GM19438 (cell line): ENCODE measurements at regions not wholly inside any gene's neighbourhood (a gene's known extent, or its start where the extent isn't known, plus 50 kb on each side); places are given as distances from the start of the nearest gene placed in this dataset.

Source experiments
- ATAC-seq: cut with Tn5 transposase; IDR thresholded peaks from one replicate; pipeline ENCODE4 v1.9.1; 2021; ENCODE audit warnings: low read depth; ENCODE audit not compliant: unreplicated experiment

GRCh38 chr20:20939006-20939405, 167.2 kb downstream of the LINC00237 start:
- ATAC-seq: no peak

GRCh38 chr20:20938599-20938998, 167.6 kb downstream of the LINC00237 start:
- ATAC-seq: no peak

- ATAC-seq: no peak
These were observed 168.0 kb downstream of the LINC00237 start for GRCh38 chr20:20938131-20938530.

GRCh38 chr20:20933142-20933958, 172.8 kb downstream of the LINC00237 start:
- ATAC-seq: no peak

GRCh38 chr20:20932156-20932555, 174.0 kb downstream of the LINC00237 start:
- ATAC-seq: no peak

- ATAC-seq: no peak
These were observed 174.5 kb downstream of the LINC00237 start for GRCh38 chr20:20931632-20932031.

- ATAC-seq: no peak
These were observed 175.1 kb downstream of the LINC00237 start for GRCh38 chr20:20931024-20931423.

GRCh38 chr20:20930500-20930899, 175.7 kb downstream of the LINC00237 start:
- no peak for ATAC-seq

- no peak for ATAC-seq
These were observed 176.8 kb downstream of the LINC00237 start for GRCh38 chr20:20929341-20929740.

GRCh38 chr20:20926222-20926905, 179.8 kb downstream of the LINC00237 start:
- no peak for ATAC-seq

- no peak for ATAC-seq
These were observed 185.7 kb downstream of the LINC00237 start for GRCh38 chr20:20920433-20920832.

- no peak for ATAC-seq
These were observed 190.3 kb downstream of the LINC00237 start for GRCh38 chr20:20915844-20916243.

- ATAC-seq: no peak
These were observed 192.0 kb upstream of the RALGAPA2 start for GRCh38 chr20:20904501-20904831.

GRCh38 chr20:20903773-20904500, 191.5 kb upstream of the RALGAPA2 start:
- ATAC-seq: no peak

- ATAC-seq: no peak
These were observed 185.5 kb upstream of the RALGAPA2 start for GRCh38 chr20:20897922-20898321.

- ATAC-seq: no peak
These were observed 184.7 kb upstream of the RALGAPA2 start for GRCh38 chr20:20897145-20897544.

- no peak for ATAC-seq
These were observed 184.2 kb upstream of the RALGAPA2 start for GRCh38 chr20:20896606-20897005.

- no peak for ATAC-seq
These were observed 183.1 kb upstream of the RALGAPA2 start for GRCh38 chr20:20895537-20895936.

- ATAC-seq: no peak
These were observed 182.3 kb upstream of the RALGAPA2 start for GRCh38 chr20:20894753-20895152.

- no peak for ATAC-seq
These were observed 181.8 kb upstream of the RALGAPA2 start for GRCh38 chr20:20894280-20894679.

- no peak for ATAC-seq
These were observed 179.9 kb upstream of the RALGAPA2 start for GRCh38 chr20:20892328-20892727.
